HCEC 1CT (cell line): ENCODE measurements at regions not wholly inside any gene's neighbourhood (a gene's known extent, or its start where the extent isn't known, plus 50 kb on each side); places are given as distances from the start of the nearest gene placed in this dataset.

Experiments used
- DNase-seq: peaks from one replicate; pipeline ENCODE4 v3.0.0-alpha.2; 2017

DNA sequence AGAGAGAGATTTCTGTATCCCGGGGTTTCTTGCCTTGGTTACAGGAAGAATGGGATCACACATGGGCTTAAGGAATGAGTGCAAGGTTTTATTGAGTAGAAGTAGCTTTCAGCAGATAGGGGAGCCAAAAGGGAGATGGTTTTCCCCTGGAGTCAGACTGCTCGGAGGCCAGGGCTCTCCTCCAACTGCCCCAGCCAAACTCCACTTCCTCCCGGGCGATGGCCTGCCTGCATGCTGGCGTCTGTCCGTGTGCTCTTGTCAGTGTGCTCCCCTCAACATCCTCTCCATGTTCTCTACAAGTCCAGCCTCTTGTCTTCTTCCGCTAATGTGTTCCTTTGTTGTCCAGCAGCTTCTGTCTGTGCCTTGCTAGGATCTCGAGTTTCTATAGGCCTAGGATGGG is 421.3 kb upstream of the ADGRL2 start:
- no peak for DNase-seq

DNA sequence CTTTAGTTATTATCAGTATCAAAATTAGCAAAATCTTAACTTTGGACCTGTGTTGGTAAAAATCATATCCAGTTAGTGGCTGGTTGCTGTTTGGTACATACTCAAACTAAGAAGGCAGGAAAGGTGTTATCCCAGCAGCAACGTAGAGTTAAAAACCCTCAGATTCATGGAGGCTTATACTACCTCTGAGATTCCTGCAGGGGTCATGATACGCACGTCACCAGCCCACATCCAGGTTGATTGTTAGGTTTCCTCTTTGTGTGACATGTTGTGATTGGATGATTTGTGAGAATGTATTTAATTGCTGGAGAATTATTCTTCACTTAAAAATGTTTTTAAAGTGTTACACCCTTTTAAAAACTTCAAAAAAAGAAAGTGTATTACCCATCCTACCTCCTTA is 423.3 kb upstream of the ADGRL2 start:
- no peak for DNase-seq

DNA sequence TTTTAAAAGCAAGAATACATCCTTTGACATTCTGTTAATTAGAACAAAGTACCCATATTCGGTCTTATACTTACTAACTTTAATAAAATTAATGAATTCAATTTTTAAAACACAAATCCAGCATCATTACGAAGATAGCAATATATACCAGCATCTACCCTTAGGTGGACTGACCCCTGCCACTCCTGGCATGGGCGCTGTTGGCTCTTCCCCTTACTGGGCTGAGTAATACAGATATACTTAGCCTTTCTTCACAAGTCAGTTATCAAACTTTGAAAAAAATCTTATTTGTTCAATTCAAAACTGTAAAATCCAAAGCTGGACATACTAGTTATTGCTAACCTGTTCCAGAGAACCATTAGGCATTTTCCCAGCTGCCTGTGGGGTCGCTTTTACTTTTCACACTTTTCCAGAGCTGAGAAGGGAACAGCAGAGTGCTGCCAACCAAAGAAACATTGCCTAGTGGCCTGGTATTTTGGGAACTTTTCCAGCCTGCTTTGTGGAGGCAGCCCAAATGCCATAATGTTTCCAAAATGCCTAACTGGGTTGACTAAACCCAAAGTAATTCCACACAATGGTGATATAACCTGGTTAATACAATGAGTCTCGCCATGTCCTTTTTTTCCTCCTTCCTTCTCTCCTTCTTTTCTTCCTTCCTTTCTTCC is 424.7 kb upstream of the ADGRL2 start:
- no peak for DNase-seq

DNA sequence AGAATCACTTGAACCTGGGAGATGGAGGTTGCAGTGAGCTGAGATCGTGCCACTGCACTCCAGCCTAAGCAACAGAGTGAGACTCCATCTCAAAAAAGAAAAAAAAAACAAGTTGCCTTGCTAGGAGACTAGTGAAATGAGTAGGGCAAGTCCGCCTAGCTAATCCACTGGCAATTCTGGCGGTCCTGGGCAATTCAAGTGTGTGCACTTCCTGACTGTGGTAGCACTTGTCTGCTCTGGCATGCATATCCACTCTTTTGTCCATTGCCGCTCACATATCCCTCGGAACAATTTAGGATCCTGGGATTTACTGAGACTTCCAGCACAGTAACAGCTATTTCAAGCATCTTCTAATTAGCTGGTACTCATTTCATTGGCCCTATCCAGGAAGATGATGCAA is 426.3 kb upstream of the ADGRL2 start:
- DNase-seq, result no peak

DNA sequence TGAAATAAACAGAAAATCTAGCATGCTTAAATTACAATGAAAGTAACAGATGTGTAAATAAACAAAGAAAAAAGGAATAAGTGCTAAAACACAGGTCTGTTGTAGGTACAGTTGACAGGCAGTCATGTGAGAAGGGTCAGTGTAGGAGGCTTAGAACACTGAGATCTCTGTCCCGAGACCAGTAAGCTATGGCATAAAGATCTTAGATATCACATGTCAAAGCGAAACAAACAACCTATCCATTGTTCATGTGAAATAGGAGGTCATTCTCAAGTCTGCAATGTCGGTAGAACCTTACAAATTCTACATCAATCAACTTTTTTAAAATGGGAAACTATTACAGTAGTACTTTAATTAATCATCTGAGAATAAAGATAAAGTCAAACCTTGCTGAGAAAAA is 428.9 kb upstream of the ADGRL2 start:
- no peak for DNase-seq

DNA sequence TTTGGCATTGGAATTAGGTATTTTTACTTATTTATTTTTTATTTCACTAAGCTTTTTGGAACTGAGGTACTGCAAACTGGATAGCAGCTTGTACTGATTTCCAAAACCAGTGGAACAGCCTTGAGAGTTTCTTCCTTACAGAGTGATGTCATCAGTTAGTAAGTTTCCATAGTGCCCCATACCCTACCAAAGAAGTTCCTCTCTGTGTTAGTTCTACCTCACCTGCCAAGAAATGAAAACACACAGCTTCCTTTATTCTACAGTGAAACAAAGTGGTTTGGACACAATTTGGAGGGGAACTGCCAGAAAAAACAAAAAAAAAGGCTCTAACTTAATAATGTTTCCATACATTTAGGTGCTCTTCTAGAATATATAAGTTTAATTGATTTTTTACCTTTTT is 430.9 kb upstream of the ADGRL2 start:
- DNase-seq, result no peak

DNA sequence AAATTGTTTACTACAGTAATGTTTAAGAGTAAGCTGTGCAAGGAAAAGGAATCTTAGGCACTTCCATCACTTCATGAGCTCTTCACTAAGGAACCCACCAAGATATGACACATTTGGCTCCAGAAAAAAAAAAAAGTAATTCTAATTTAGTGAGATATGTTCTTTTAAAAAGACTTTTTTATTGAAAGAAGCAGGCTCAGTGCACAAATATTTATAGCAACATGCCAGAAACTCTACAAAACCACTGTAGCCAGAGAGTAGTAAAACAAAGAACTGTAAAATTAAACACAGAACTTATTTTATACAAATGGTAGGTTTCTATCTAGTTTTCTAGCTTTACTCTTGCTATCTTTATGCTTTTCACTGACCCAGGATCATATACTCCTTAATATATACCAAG is 434.6 kb upstream of the ADGRL2 start:
- DNase-seq, result no peak

DNA sequence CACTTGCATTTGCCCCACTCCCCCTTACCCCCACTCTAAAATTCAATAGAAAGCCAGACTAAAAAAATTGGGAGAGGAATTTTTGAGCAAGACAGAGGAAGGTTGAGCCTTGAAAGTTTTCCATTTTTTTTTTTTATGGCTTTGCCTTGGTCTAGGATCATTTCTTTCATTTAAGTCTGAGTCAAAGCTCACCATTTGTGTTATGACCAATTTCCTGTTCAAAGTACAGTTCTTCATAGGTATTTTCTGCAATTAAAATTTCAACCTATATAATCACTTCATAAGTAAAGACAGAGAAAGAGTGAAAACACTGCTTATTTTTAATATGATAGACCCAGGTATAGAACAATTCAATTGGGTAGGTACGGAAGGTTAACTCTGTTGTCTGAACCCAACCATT is 436.6 kb upstream of the ADGRL2 start:
- DNase-seq, result no peak

DNA sequence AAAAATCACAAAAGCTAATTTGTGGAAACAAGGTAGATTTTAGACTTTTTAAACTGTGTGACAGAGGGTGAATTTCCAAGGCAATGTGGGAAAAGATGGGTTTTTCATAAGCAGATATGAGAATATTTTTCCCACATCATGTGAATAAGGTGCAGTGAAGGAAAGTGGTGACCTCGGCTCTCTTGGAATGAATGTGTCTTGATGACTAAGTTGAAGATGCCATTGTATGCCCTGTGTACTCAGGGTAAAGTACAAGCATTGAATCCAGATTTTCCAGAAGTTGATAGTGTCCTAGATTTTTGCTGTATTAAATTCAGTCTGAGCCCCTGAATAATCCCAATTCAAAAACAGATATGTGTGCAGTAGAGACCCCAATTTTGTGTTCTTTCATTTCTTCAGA is 442.6 kb upstream of the ADGRL2 start:
- no peak for DNase-seq

DNA sequence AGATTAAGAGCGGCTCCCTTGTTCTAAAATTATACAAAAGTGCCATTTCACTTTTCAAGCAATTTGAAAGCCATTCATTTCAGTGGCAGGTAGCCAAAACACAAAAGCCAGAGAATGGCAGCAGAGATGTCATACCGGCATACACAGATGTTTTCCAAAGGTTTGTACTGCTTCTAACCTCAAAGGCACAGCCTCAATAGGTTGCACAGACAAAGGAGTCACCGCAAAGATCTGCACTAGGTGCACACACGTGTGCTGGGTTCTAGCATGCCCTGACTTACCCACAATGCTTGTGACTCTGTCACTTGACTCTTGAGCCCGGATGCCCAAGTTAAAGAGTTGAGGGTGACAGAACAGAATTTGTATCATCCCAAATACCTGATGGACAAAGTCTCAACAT is 448.9 kb upstream of the ADGRL2 start:
- DNase-seq, result no peak

DNA sequence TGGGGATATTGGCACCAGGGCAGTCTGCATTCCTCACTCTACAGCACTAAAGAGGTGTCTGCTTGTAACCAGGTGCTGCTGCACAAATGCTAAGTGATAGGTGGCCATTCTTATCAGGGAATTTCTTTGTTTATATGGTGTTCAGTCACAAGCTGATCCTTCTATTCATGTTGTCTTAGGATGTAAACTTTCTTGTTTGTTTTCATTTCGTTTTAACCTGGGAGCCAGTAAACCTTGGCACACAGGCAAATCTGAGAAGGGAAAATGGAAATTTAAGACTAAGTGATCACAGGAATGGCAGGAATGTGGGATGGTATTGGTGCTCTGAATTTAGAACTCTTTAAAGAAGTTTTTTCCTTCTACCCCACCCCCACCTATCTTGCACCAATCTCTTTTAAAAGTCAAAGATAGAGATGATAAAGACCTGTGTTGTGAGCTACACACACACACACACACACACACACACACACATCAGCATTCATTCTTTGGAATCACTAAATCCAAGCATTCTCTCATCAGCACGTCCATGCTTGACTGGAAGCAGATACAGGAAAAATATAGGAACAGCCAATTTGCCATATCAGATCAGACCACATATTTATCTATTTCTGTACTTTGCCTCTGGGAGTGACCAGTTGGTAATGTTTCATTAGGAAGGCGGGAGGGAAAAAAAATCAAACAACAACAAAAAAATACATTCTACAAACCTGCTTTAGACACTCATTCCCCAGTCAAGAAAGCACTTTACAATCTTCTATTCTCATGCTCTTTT is 451.4 kb upstream of the ADGRL2 start:
- DNase-seq, result no peak

DNA sequence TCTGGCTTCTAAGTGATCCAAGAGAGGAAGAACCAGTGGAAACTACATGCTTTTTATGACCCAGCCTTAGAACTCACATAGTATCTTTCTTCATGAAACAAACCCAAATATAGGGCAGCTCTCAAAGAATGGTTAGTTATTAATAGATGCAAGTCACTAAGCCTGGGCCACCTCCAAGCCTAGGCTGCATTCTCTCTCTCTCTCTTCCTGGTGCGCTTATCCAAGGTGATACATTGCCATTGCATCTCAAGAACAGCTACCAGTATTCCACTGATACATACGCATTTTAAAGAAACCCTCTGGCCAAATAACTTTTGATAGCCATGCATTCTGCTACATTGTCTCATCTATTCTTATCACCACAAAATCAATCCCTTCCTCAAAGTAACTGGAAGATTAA is 455.6 kb upstream of the ADGRL2 start:
- DNase-seq, result no peak

DNA sequence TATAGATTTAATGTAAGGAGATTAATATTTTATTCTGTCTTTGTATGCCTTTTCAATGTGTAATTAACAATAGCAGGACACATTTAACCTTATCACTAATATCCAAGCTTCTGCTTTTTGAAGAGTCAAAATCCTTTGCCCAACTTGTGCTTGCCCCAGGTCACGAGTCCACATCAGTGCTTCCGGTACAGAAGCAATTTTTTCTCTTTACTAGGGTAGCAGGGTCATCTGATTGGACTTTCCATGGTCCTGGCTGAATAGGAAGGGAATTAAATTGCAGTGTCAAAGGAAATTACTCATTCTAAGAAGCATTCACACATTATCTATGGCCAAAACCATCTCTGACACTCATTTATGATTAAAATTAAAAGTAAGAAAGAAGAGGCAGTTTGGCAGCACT is 460.5 kb upstream of the ADGRL2 start:
- DNase-seq, result no peak

DNA sequence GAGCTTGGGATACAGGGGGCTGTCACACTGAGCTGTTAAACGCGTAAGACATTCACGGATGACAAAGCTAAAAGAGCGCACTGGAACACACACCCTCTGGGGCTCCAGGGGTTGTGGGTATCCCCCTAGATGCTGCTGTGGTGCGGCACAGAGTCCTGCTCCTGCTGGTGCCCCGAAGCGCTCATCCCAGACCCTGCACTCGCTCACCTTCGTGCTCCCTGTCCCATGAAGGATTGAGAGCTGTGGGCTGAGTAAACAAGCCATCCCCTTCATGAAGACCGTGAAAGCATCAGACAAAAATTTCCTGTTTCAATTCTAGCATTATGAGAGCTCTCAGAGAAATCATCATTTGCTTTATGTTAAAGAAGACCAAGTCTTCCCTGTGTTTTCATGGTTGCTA is 463.5 kb upstream of the ADGRL2 start:
- no peak for DNase-seq

DNA sequence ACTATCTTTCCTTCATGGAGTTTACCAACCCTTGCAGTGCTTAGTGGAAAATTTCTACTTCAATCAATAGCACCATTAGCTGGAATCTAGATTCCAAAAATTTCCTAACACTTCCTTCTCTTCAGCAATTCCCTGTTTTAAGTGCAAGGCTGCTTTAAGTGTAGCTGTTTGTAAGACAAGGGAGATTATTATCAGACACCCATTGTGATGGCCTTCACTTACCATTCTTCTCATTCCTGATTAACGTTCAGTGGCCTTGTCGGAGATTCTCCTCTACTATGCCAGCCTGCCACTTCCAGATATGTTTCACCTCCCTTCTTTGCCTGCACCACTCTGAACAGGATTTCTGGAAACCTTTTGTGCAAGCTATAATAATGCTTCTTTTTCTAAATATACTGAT is 464.9 kb upstream of the ADGRL2 start:
- no peak for DNase-seq

DNA sequence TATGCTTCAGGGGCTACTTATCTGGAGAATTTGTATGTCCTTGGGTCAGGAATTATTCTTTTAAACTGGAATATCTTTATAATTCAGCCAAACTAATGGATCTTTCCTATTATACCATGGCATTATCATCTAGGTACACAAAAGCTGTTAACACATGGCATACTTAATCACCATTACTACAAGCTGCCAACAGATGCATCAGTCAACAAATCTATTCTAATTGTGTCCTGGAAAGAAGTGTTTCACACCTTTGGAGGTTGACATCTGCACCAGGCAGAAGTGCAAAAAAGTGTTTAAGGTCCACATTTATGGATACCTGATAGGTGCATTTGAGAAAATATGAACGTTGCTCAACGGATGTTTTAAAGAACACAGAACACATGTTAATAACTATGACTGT is 470.2 kb upstream of the ADGRL2 start:
- DNase-seq, result no peak

DNA sequence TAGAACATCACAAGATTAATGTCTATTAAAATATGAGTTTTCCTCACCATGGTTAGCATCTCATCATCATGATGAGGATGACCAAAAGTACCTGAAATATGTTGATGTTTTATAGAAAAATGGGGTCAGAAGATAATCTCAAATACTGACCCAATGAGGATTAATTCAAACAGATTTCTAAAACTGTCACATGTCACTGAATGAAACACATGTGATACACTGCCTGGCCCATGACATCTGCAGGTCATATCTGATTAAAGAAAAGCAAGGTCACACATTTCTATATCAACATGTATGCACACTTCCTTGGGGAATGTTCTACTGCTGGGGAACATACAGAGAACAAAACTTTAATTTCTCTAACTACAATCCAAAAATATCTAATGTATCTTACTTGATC is 470.6 kb upstream of the ADGRL2 start:
- no peak for DNase-seq

DNA sequence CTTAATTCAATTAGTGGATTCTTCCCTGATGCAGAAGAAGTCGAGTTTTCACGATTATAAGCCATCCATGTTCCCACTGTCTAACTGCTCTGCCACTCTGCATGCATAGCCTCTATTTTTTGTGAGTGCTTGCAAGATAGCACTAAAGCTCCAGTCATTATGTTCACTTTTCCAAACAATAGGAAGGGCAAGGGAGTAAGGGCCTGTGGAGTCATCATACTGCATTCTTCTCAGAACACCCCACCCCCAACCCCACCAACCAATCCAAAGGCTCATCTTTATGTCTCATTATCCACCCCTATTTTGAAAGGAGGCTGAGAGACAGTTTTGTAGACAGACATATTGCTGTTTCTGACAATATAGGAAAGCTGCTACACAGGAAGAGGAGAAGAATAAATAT is 471.7 kb upstream of the ADGRL2 start:
- no peak for DNase-seq

DNA sequence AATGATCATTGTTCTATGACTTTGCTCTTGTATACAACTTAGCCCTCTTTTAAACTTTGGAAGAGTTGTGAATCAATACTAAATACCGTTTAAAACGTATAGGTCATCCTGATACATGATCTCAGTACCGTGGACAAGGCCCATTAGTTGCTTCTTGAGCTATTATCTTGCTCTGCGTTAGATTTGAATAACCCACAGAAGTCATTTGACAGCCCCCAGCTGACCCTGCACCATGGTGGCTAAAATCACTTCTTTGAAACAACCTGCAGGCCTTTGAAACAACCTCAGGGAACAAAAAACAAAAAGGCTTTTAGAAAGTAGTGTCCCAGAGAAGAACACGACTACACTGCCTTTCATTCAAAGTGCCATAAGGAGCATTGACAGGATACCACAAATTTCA is 473.0 kb upstream of the ADGRL2 start:
- DNase-seq, result no peak

DNA sequence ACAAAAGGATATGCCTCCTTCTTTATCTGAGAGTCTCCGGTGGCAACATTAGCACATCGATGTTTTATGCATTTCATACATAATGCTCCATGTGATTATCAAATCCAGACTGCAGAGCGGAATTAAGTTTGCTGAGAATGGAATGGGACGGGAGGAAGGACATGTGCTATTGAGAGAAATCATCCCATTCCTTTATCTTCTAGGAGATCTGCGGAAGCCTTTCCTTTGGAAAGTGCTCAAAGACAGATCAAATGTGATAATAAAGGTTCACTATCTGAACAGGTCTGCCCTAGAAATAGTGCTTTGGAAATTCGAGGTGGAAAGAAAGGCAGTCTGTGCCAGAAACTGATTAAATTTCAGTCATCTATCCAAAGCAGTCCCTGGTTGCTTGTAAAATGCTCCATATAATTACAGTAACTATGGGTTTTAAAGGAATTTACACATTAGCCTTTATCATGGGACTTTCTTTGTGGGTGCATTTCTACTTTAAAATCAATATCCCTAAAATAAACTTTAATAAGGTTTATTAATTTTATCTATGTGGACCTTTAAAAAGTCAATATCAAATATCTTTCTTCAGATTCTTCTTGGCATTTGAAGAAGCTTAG is 473.5 kb upstream of the ADGRL2 start:
- DNase-seq, result no peak

DNA sequence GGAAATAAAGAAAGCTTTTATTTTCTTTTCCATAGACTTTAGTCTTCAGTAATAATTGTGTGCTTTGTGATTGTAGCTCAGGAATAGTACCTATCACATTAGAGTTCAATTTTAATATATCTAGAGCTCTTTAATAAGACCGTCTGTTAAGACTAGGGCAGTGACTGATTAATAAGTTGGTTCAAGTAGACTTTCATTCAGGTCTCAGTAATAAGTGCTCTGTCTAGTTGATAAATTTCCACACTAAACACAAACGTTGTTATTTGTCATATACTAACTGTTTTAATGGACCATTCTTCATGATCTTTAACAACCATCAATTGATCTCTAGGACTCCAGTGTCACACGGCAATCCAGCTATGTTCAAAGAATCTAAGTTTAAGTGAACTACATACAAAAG is 474.5 kb upstream of the ADGRL2 start:
- DNase-seq, result no peak

DNA sequence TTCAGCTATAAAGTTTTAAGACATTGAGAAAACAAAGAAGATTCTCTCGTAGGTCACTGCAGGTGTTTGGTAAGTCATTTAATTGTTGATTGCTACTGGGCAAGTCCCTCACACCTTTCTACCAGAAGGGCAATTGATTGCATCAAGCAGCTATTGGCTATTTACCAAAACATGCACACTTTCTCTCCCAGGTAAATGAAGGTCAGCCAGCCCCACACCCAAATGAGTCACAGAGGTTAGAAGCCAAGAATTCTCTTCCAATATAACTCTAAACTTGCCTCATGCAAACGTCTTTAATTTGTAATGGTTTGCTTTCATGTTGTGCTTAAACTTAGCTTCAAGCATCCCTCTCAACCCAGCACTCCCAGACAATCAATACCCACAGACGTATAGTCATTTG is 475.3 kb upstream of the ADGRL2 start:
- no peak for DNase-seq

DNA sequence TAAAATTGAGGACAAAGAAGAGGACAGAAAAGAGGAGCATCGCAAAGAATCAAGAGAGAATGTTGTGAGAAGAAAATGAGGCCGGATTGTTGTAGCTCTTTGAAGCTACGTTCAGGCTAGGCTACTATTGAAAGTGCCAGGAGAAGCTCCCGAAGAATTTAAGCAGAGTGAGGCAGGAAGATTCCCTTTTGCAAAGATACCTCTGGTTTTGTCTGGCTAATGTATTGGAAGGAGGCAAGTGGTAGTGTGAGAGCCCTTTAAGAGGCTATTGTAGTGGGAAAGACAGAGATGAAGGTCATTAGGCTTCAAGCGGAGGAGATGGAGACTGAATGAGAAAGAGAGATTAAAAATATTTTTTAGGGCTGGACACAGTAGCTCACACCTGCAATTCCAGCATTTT is 476.9 kb upstream of the ADGRL2 start:
- DNase-seq, result no peak

DNA sequence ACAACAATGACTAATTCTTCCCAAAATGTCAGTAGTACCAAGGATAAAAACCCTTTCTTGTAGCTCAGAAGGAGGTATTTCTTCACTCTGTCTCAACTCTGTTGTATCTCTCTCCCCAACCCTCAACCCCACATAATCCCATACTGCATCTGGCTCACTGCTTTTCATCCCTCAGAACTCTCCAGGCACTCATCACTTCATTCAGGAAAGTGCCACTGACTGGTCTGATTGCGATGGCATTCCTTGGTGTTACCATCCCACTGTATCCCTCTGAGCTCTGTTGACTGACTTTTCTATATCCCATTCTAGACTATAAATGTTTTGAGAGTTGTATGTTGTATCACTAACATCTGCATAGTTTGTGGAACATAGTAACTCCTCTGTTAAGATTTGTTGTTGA is 483.5 kb upstream of the ADGRL2 start:
- no peak for DNase-seq
